HCT116 (cell line): ENCODE measurements at regions not wholly inside any gene's neighbourhood (a gene's known extent, or its start where the extent isn't known, plus 50 kb on each side); places are given as distances from the start of the nearest gene placed in this dataset.

Experiments
- ATAC-seq: fragments of 200-7000 bp; cut with Tn5 transposase; 2 replicates; pipeline ENCODE4 v1.9.1; 2020; ENCODE audit warnings: mild to moderate bottlenecking, moderate library complexity
- BruUV-seq: library from RNA; stranded (reverse); fragments of 400-500 nt; replicated peaks from 2 replicates; lab custom pipeline; 2021; lab: Mats Ljungman, UMichigan
- CTCF ChIA-PET: fragments of 300-600 bp; sonication (Branson Sonifier 250); formaldehyde crosslinking; loops from one replicate; lab custom pipeline; 2021; ENCODE audit warnings: antibody characterized with exemption; lab: Charles Lee
- POLR2A ChIA-PET: fragments of 300-600, 350-600 bp; sonication (Branson Sonifier 250); formaldehyde crosslinking; loops from one replicate; lab custom pipeline; 2021; ENCODE audit warnings: antibody characterized with exemption; lab: Charles Lee
- RAD21 ChIA-PET, 2 experiments: fragments of 300-600 bp; sonication (Branson Sonifier 250); formaldehyde crosslinking; loops; one replicate each; lab custom pipeline; 2023; ENCODE audit warnings: low total read pairs in 2 of 2; ENCODE audit not compliant: uncharacterized antibody in 2 of 2, unreplicated experiment in 2 of 2, low non-redundant PET in 1 of 2; lab: Charles Lee
- DNase-seq: peaks from one replicate; pipeline ENCODE4 v3.0.0-alpha.2; 2010; ENCODE audit warnings: low read depth, low spot score
- H2AFZ ChIP-seq: fragments of 200-600 bp; shearing (Covaris generic), sonication (generic); 2 replicates; pipeline ENCODE4 v1.6.1; 2017; ENCODE audit warnings: low read depth, mixed run types, mixed read lengths, antibody characterized with exemption, low read length; ENCODE audit not compliant: poor library complexity, severe bottlenecking
- H3K27ac ChIP-seq: 2 replicates; pipeline ENCODE4 v1.5.1; 2012; ENCODE audit warnings: low read depth, low read length
- H3K27me3 ChIP-seq: fragments of 200-600 bp; sonication (generic); 2 replicates; pipeline ENCODE4 v1.6.1; 2016; ENCODE audit warnings: mixed run types, low read length, mixed read lengths; ENCODE audit not compliant: insufficient read depth
- H3K36me3 ChIP-seq, 2 experiments: fragments of 200-500 bp in 1 of 2; fragments of 200-600 bp in 1 of 2; sonication (Bioruptor generic) in 1 of 2; sonication (generic) in 1 of 2; 2 replicates each; pipeline versions ENCODE4 v1.5.1 to v1.6.1; 2014 to 2016; ENCODE audit warnings: low read length in 2 of 2, inconsistent platforms in 1 of 2, mixed read lengths in 1 of 2, mixed run types in 1 of 2; ENCODE audit not compliant: insufficient read depth in 2 of 2, control insufficient read depth in 1 of 2
- H3K4me1 ChIP-seq, 2 experiments: fragments of 200-600 bp in 1 of 2; sonication (generic) in 1 of 2; 2 replicates each; pipeline versions ENCODE4 v1.5.1 to v1.6.1; 2012 to 2017; ENCODE audit warnings: low read length in 2 of 2, inconsistent platforms in 1 of 2, mild to moderate bottlenecking in 1 of 2, mixed read lengths in 1 of 2, mixed run types in 1 of 2, moderate library complexity in 1 of 2; ENCODE audit not compliant: insufficient read depth in 2 of 2, control insufficient read depth in 1 of 2
- H3K4me2 ChIP-seq: fragments of 200-600 bp; sonication (generic); 2 replicates; pipeline ENCODE4 v1.6.1; 2017; ENCODE audit warnings: mixed run types, low read length, mixed read lengths
- H3K4me3 ChIP-seq, 2 experiments: fragments of 200-600 bp in 1 of 2; sonication (generic) in 1 of 2; replicated peaks in 1 of 2; 2 replicates each; pipeline ENCODE4 v1.5.1; 2011 to 2016; ENCODE audit warnings: low read length in 2 of 2, control low read depth in 1 of 2, low read depth in 1 of 2, mild to moderate bottlenecking in 1 of 2, mixed read lengths in 1 of 2, mixed run types in 1 of 2
- H3K79me2 ChIP-seq: fragments of 200-600 bp; sonication (generic); 2 replicates; pipeline ENCODE4 v1.6.1; 2017; ENCODE audit warnings: mild to moderate bottlenecking, mixed run types, low read length, moderate library complexity, mixed read lengths; ENCODE audit not compliant: insufficient read depth
- H3K9ac ChIP-seq: fragments of 200-600 bp; sonication (generic); 2 replicates; pipeline ENCODE4 v1.6.1; 2016; ENCODE audit warnings: low read length, mixed read lengths
- H3K9me2 ChIP-seq: fragments of 200-600 bp; sonication (generic), shearing (Covaris generic); 2 replicates; pipeline ENCODE4 v1.6.1; 2017; ENCODE audit warnings: mixed run types, mild to moderate bottlenecking, moderate library complexity; ENCODE audit not compliant: insufficient read depth
- H3K9me3 ChIP-seq, 2 experiments: fragments of 200-500 bp in 1 of 2; fragments of 200-600 bp in 1 of 2; sonication (Bioruptor generic) in 1 of 2; sonication (generic) in 1 of 2; 2 replicates each; pipeline ENCODE4 v1.6.1; 2014 to 2017; ENCODE audit warnings: low read length in 2 of 2, mixed read lengths in 2 of 2, inconsistent platforms in 1 of 2, low read depth in 1 of 2, mild to moderate bottlenecking in 1 of 2, mixed run types in 1 of 2, moderate library complexity in 1 of 2; ENCODE audit not compliant: control insufficient read depth in 1 of 2, insufficient read depth in 1 of 2
- H4K20me1 ChIP-seq: fragments of 200-600 bp; sonication (generic), shearing (Covaris generic); 2 replicates; pipeline ENCODE4 v1.6.1; 2017; ENCODE audit warnings: mixed run types, mild to moderate bottlenecking, moderate library complexity; ENCODE audit not compliant: insufficient read depth
- CBX3 ChIP-seq: IDR thresholded peaks from 2 replicates; pipeline ENCODE4 v1.6.1; 2012; ENCODE audit warnings: low read depth
- CEBPB ChIP-seq: IDR thresholded peaks from 2 replicates; pipeline ENCODE4 v1.6.1; 2012; ENCODE audit warnings: low read depth
- CTCF ChIP-seq, 3 experiments: fragments of 200-600 bp in 1 of 3; sonication (generic) in 1 of 3; IDR thresholded peaks in 2 of 3; conservative IDR thresholded peaks in 1 of 3; 2 replicates each; pipeline ENCODE4 v1.5.1; 2012 to 2017; ENCODE audit warnings: low read depth in 2 of 3, low read length in 2 of 3, antibody characterized with exemption in 1 of 3, borderline replicate concordance in 1 of 3, control low read depth in 1 of 3, mild to moderate bottlenecking in 1 of 3, mixed read lengths in 1 of 3, mixed run types in 1 of 3, moderate library complexity in 1 of 3; ENCODE audit not compliant: insufficient read depth in 1 of 3
- EGR1 ChIP-seq: IDR thresholded peaks from 2 replicates; pipeline ENCODE4 v1.6.1; 2012; ENCODE audit warnings: low read depth
- ELF1 ChIP-seq: IDR thresholded peaks from 2 replicates; pipeline ENCODE4 v1.6.1; 2012; ENCODE audit warnings: low read depth, borderline replicate concordance
- EZH2phosphoT487 ChIP-seq: fragments of 200-600 bp; IDR thresholded peaks from 2 replicates; pipeline ENCODE4 v1.6.1; 2018; ENCODE audit warnings: antibody characterized with exemption, borderline replicate concordance
- FOSL1 ChIP-seq: IDR thresholded peaks from 2 replicates; pipeline ENCODE4 v1.6.1; 2012; ENCODE audit warnings: low read depth
- JUND ChIP-seq: IDR thresholded peaks from 2 replicates; pipeline ENCODE4 v1.6.1; 2012
- MAX ChIP-seq: IDR thresholded peaks from 2 replicates; pipeline ENCODE4 v1.6.1; 2012
- POLR2A ChIP-seq: IDR thresholded peaks from 2 replicates; pipeline ENCODE4 v1.7.0; 2011; ENCODE audit warnings: borderline replicate concordance; ENCODE audit not compliant: insufficient read depth, insufficient read length; ENCODE audit errors: extremely low read depth
- POLR2AphosphoS5 ChIP-seq: IDR thresholded peaks from 2 replicates; pipeline ENCODE4 v1.6.1; 2011; ENCODE audit warnings: mild to moderate bottlenecking, low read depth, low read length, moderate library complexity
- RAD21 ChIP-seq: IDR thresholded peaks from 2 replicates; pipeline ENCODE4 v1.6.1; 2012; ENCODE audit warnings: low read depth, mild to moderate bottlenecking
- SIN3A ChIP-seq: IDR thresholded peaks from 2 replicates; pipeline ENCODE4 v1.6.1; 2012; ENCODE audit warnings: low read depth
- SRF ChIP-seq: IDR thresholded peaks from 2 replicates; pipeline ENCODE4 v1.6.1; 2012; ENCODE audit warnings: low read depth
- TCF7L2 ChIP-seq: IDR thresholded peaks from 2 replicates; pipeline ENCODE4 v1.7.0; 2011; ENCODE audit warnings: borderline replicate concordance, inconsistent platforms; ENCODE audit not compliant: insufficient read depth, insufficient read length; ENCODE audit errors: extremely low read depth
- YY1 ChIP-seq: IDR thresholded peaks from 2 replicates; pipeline ENCODE4 v1.6.1; 2011; ENCODE audit warnings: low read length, low read depth, moderate library complexity, mild to moderate bottlenecking; ENCODE audit not compliant: insufficient replicate concordance; ENCODE audit errors: extremely low read depth
- ZNF274 ChIP-seq: fragments of 200-500 bp; sonication (Bioruptor generic); IDR thresholded peaks from 2 replicates; pipeline ENCODE4 v1.6.1; 2014; ENCODE audit warnings: mild to moderate bottlenecking, low read depth, low read length, inconsistent platforms
- intact Hi-C: fragments of 100-400 bp; cut with micrococcal nuclease; formaldehyde crosslinking; loops from 2 replicates; pipeline ENCODE4 v1.10.0; 2022
- TF ChIP-seq, protein P1 (sequence below): IDR thresholded peaks from 2 replicates; pipeline ENCODE4 v1.6.1; 2012
- TF ChIP-seq, protein P2 (sequence below): IDR thresholded peaks from 2 replicates; pipeline ENCODE4 v1.6.1; 2011; ENCODE audit warnings: mild to moderate bottlenecking, low read length, moderate library complexity; ENCODE audit not compliant: insufficient replicate concordance; ENCODE audit errors: extremely low read depth
- TF ChIP-seq, protein P3 (sequence below): IDR thresholded peaks from 2 replicates; pipeline ENCODE4 v1.6.1; 2012; ENCODE audit warnings: low read depth

GRCh38 chr15:62447742-62448141, 282.7 kb upstream of the C2CD4B start:
- Histone ChIP-seq H3K4me2 (no peak overlapping the region), H3K4me3 (no peak overlapping the region), H4K20me1 (no peaks in the 10 kb centered on the region), H3K4me1 (peaks cover 0 to 15% of the 10 kb centered on the region in 2 experiments; a peak in 2 of 4 replicates), H2AFZ (no peak overlapping the region), H3K9me2 (no peaks in the 10 kb centered on the region), H3K27me3 (no peaks in the 10 kb centered on the region), H3K9me3 (no peaks in the 10 kb centered on the region), H3K36me3 (no peaks in the 10 kb centered on the region), H3K9ac (no peak overlapping the region), H3K27ac (no peak overlapping the region), H3K79me2 (no peaks in the 10 kb centered on the region)
- TF ChIP-seq, protein P1, sequence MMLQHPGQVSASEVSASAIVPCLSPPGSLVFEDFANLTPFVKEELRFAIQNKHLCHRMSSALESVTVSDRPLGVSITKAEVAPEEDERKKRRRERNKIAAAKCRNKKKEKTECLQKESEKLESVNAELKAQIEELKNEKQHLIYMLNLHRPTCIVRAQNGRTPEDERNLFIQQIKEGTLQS = no peak
- TF ChIP-seq, protein P2, sequence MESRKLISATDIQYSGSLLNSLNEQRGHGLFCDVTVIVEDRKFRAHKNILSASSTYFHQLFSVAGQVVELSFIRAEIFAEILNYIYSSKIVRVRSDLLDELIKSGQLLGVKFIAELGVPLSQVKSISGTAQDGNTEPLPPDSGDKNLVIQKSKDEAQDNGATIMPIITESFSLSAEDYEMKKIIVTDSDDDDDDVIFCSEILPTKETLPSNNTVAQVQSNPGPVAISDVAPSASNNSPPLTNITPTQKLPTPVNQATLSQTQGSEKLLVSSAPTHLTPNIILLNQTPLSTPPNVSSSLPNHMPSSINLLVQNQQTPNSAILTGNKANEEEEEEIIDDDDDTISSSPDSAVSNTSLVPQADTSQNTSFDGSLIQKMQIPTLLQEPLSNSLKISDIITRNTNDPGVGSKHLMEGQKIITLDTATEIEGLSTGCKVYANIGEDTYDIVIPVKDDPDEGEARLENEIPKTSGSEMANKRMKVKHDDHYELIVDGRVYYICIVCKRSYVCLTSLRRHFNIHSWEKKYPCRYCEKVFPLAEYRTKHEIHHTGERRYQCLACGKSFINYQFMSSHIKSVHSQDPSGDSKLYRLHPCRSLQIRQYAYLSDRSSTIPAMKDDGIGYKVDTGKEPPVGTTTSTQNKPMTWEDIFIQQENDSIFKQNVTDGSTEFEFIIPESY = no peak
- TF ChIP-seq SRF = no peak
- no peak for TF ChIP-seq SIN3A
- TF ChIP-seq RAD21 = no peak
- TF ChIP-seq FOSL1 = no peak
- no peak for TF ChIP-seq CEBPB
- no peak for TF ChIP-seq EZH2phosphoT487
- TF ChIP-seq POLR2AphosphoS5 = no peak
- no peak for TF ChIP-seq CTCF (IDR thresholded peaks at IDR 0.05 in 2 of 3, conservative IDR thresholded peaks at IDR 0.05 in 1 of 3; ENCODE audit: borderline replicate concordance in 1 of 3, insufficient read depth in 1 of 3, low read depth in 2 of 3, low read length in 2 of 3)
- no peak for TF ChIP-seq EGR1
- no peak for TF ChIP-seq CBX3
- TF ChIP-seq JUND = no peak
- no peak for TF ChIP-seq MAX
- TF ChIP-seq POLR2A = no peak
- no peak for TF ChIP-seq YY1
- TF ChIP-seq ZNF274 = no peak
- TF ChIP-seq, protein P3, sequence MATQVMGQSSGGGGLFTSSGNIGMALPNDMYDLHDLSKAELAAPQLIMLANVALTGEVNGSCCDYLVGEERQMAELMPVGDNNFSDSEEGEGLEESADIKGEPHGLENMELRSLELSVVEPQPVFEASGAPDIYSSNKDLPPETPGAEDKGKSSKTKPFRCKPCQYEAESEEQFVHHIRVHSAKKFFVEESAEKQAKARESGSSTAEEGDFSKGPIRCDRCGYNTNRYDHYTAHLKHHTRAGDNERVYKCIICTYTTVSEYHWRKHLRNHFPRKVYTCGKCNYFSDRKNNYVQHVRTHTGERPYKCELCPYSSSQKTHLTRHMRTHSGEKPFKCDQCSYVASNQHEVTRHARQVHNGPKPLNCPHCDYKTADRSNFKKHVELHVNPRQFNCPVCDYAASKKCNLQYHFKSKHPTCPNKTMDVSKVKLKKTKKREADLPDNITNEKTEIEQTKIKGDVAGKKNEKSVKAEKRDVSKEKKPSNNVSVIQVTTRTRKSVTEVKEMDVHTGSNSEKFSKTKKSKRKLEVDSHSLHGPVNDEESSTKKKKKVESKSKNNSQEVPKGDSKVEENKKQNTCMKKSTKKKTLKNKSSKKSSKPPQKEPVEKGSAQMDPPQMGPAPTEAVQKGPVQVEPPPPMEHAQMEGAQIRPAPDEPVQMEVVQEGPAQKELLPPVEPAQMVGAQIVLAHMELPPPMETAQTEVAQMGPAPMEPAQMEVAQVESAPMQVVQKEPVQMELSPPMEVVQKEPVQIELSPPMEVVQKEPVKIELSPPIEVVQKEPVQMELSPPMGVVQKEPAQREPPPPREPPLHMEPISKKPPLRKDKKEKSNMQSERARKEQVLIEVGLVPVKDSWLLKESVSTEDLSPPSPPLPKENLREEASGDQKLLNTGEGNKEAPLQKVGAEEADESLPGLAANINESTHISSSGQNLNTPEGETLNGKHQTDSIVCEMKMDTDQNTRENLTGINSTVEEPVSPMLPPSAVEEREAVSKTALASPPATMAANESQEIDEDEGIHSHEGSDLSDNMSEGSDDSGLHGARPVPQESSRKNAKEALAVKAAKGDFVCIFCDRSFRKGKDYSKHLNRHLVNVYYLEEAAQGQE = no peak
- TF ChIP-seq ELF1 = no peak
- no peak for TF ChIP-seq TCF7L2
- intact Hi-C loops = no loop called here
- ATAC-seq (no peak), DNase-seq (no peak)
- no TSS peak for BruUV-seq
- CTCF ChIA-PET = no interaction called here
- POLR2A ChIA-PET = no interaction called here
- RAD21 ChIA-PET = no interaction called here
